Tibial artery (tissue), 4 donors: ENCODE measurements at regions not wholly inside any gene's neighbourhood (a gene's known extent, or its start where the extent isn't known, plus 50 kb on each side); places are given as distances from the start of the nearest gene placed in this dataset.

ENCODE experiments used
- DNase-seq, 2 donors: peaks; one replicate each; pipeline ENCODE4 v3.0.0-alpha.2; 2019
- H3K27ac ChIP-seq, 2 donors: fragments of 200-600 bp; sonication (generic) in 1 of 2; 1 replicate in 1 of 2; 2 replicates in 1 of 2; pipeline ENCODE4 v1.5.1; 2018 to 2019; ENCODE audit warnings: mild to moderate bottlenecking in 1 of 2
- H3K27me3 ChIP-seq, 2 donors: fragments of 200-600 bp; sonication (generic) in 1 of 2; one replicate each; pipeline versions ENCODE4 v1.5.1 to v1.6.0; 2016 to 2019
- H3K36me3 ChIP-seq, 3 donors: fragments of 200-600 bp; sonication (generic) in 2 of 3; one replicate each; pipeline ENCODE4 v1.5.1; 2016 to 2019; ENCODE audit warnings: mild to moderate bottlenecking in 2 of 3
- H3K4me1 ChIP-seq, 4 donors: fragments of 200-600 bp; sonication (generic) in 2 of 4; 1 replicate in 3 of 4; 2 replicates in 1 of 4; pipeline ENCODE4 v1.5.1; 2016 to 2019
- H3K4me3 ChIP-seq, 2 donors: fragments of 200-600 bp; sonication (generic) in 1 of 2; 1 replicate in 1 of 2; 2 replicates in 1 of 2; pipeline ENCODE4 v1.5.1; 2018 to 2019; ENCODE audit warnings: mild to moderate bottlenecking in 2 of 2
- H3K9me3 ChIP-seq, 3 donors: fragments of 200-600 bp; sonication (generic) in 1 of 3; one replicate each; pipeline ENCODE4 v1.5.1; 2016 to 2019
- intact Hi-C: fragments of 100-400 bp; cut with DNase I; formaldehyde crosslinking; loops from one replicate; pipeline ENCODE4 v1.15.0; 2023; ENCODE audit warnings: low total_unique reads
- TF ChIP-seq, protein P1 (sequence below), 2 experiments: fragments of 200-600 bp in 1 of 2; fragments of 450-650 bp in 1 of 2; IDR thresholded peaks; one replicate each; pipeline ENCODE4 v1.5.1; 2017 to 2019; ENCODE audit warnings: antibody characterized with exemption in 2 of 2, mild to moderate bottlenecking in 1 of 2, moderate library complexity in 1 of 2

DNA sequence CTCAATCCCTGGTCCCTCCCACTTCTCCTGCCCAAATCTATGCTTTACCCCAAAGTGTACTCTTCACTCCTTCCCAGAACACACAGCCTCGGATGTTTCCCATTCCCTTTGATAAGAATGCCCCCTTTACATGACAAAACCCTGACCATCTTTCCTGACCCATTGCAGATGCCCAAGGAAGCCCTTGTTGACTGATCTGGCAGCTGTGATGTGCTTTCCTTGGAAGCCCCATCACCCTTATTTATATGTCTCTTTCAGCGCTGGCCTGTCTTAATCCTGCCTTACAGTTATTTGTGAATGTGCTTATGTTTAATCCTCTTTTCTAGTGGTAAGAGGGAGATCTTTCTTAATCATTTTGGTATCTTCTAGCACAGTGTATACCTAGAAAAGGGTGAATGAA is 523.1 kb downstream of the CD83 start:
- no peak for DNase-seq
- Histone ChIP-seq H3K27ac (no peak overlapping the region), H3K27me3 (no peaks in the 10 kb centered on the region), H3K36me3 (no peaks in the 10 kb centered on the region), H3K9me3 (no peaks in the 10 kb centered on the region), H3K4me1 (peaks cover 0 to 12% (median 7%) of the 10 kb centered on the region in 4 donors), H3K4me3 (no peak overlapping the region)
- TF ChIP-seq, protein P1, sequence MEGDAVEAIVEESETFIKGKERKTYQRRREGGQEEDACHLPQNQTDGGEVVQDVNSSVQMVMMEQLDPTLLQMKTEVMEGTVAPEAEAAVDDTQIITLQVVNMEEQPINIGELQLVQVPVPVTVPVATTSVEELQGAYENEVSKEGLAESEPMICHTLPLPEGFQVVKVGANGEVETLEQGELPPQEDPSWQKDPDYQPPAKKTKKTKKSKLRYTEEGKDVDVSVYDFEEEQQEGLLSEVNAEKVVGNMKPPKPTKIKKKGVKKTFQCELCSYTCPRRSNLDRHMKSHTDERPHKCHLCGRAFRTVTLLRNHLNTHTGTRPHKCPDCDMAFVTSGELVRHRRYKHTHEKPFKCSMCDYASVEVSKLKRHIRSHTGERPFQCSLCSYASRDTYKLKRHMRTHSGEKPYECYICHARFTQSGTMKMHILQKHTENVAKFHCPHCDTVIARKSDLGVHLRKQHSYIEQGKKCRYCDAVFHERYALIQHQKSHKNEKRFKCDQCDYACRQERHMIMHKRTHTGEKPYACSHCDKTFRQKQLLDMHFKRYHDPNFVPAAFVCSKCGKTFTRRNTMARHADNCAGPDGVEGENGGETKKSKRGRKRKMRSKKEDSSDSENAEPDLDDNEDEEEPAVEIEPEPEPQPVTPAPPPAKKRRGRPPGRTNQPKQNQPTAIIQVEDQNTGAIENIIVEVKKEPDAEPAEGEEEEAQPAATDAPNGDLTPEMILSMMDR (IDR thresholded peaks at IDR 0.05), result no peak
- intact Hi-C loops, result no loop called here

DNA sequence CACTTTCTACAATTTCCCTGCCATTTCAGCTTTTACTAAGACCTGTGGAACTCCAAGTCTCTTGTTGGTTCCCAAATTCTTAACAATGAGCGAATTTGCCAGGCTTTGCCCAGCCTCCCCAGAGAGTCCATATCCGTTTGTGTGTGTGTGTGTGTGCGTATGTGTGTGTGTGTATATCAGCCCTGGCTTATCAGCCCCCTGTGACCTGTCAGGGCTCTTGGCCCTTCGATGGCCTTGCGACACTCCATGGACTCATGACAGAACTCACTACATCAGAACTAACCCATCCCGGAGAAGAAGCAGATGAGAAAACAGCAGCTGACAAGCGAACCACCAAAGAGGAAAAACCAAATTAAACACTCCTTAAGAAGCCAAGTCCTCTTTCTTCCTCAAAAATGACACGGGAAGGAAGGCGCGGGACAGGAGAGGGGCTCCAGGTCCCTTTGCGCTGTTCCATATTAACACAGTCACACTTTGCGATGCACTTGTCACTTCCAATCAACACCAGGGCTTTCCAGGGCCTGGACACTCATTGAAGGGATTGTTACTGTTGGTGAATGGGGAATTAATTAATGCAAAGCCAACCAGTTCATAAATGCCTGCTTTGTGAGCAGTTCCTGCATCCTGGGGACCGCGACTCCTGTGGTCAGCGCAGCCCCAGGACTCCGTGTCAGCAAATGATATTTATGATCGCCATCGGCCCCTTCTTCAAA is 524.0 kb downstream of the CD83 start:
- TF ChIP-seq, protein P1 (IDR thresholded peaks at IDR 0.05), result no peak
- no peak for DNase-seq
- Histone ChIP-seq H3K27me3 (no peaks in the 10 kb centered on the region), H3K4me1 (peaks cover 0 to 12% (median 7%) of the 10 kb centered on the region in 4 donors), H3K27ac (no peak overlapping the region), H3K36me3 (no peaks in the 10 kb centered on the region), H3K9me3 (no peaks in the 10 kb centered on the region), H3K4me3 (no peak overlapping the region)
- intact Hi-C loops, result no loop called here

DNA sequence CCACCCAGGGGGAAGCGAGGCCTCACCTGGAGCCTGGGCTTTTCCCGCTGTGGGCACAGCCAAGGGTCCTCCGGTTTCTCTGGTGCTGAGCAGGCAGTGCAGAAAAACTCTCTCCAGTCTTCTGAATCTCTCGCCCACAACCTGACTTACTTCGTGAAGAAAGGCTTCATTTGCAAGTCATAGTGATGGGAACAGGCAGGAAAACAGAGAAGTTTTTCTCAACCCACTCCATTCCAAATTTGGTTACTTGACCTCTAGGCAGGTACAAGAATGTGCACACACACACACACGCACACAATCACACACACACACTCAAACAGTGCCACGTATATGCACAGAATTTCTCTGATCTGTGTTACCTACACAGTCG is 524.5 kb downstream of the CD83 start:
- H3K36me3 ChIP-seq, result no peaks in the 10 kb centered on the region
- TF ChIP-seq, protein P1 (IDR thresholded peaks at IDR 0.05), result no peak
- H3K4me1 ChIP-seq, result peaks cover 0 to 12% (median 7%) of the 10 kb centered on the region in 4 donors
- H3K27ac ChIP-seq, result no peak overlapping the region
- no peaks in the 10 kb centered on the region for H3K9me3 ChIP-seq
- H3K4me3 ChIP-seq, result no peak overlapping the region
- H3K27me3 ChIP-seq, result no peaks in the 10 kb centered on the region
- DNase-seq, result no peak
- intact Hi-C loops, result no loop called here

DNA sequence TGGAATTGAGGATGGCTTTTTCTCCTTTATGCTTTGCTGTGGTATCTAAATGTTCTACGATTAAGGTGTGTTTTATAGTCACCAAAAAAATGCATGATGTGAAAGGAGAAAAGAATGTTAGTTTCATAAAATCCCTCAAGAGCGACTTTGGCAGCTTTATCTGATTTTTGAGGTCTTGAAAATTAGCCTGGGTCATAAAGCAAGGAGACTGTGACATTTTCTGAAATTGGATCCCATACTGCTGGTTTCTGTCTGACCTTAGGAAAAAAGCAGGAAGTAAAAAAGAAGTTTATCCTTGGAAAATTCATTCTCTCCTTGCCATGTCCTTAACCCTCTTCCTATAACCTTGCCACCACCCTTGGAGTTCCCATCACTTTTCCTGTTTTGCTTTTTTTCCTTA is 525.3 kb downstream of the CD83 start:
- Histone ChIP-seq H3K9me3 (no peaks in the 10 kb centered on the region), H3K36me3 (no peaks in the 10 kb centered on the region), H3K4me3 (no peak overlapping the region), H3K27me3 (no peaks in the 10 kb centered on the region), H3K27ac (no peak overlapping the region), H3K4me1 (peaks cover 0 to 12% (median 7%) of the 10 kb centered on the region in 4 donors)
- intact Hi-C loops, result no loop called here
- no peak for DNase-seq
- TF ChIP-seq, protein P1 (IDR thresholded peaks at IDR 0.05), result no peak

DNA sequence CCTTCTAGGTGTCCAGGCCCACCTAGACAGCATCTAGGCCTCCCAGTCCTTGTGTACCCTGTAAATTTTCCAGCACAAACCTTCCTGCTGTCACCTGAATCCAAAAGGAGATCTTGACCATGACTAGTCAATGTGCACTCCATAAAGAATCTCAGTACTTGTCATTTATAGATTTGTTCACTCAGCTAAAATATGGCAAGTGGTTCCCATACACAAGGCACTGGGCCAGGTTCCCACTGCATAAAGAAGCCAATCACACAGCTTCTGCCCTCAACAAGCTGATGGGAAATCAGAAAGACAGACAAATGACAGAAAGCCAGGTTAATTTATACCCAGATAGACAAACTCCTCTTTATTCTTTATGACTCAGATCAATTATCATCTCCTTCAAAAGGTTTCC is 526.8 kb downstream of the CD83 start:
- H3K9me3 ChIP-seq, result no peaks in the 10 kb centered on the region
- DNase-seq, result no peak
- peaks cover 0 to 3% (median 1%) of the 10 kb centered on the region in 4 donors for H3K4me1 ChIP-seq
- intact Hi-C loops, result no loop called here
- no peaks in the 10 kb centered on the region for H3K27me3 ChIP-seq
- no peak overlapping the region for H3K4me3 ChIP-seq
- TF ChIP-seq, protein P1 (IDR thresholded peaks at IDR 0.05), result no peak
- H3K36me3 ChIP-seq, result no peaks in the 10 kb centered on the region
- H3K27ac ChIP-seq, result no peak overlapping the region
